Activated T-helper 17 cell treated with anti-CD3 and anti-CD28 coated beads, Interleukin-2, amount 50 U/mL, for 72 hours (primary cell): ENCODE measurements at regions not wholly inside any gene's neighbourhood (a gene's known extent, or its start where the extent isn't known, plus 50 kb on each side); places are given as distances from the start of the nearest gene placed in this dataset.
"Not testable (repeated sequence)": the region's sequence is repeated elsewhere in the genome, so short reads cannot be mapped to it uniquely, and the experiment has no call there.

Experiments used
- ATAC-seq: fragments of 150-1000 bp; cut with Tn5 transposase; replicated peaks from 2 replicates; pipeline ENCODE4 v1.10.0; 2021; ENCODE audit warnings: mild to moderate bottlenecking, moderate library complexity
- H3K27ac Mint-ChIP-seq: one replicate; pipeline ENCODE4 v1.8.0; 2022; ENCODE audit warnings: mixed read lengths
- H3K27me3 Mint-ChIP-seq: one replicate; pipeline ENCODE4 v1.8.0; 2022; ENCODE audit warnings: mixed read lengths
- H3K36me3 Mint-ChIP-seq: one replicate; pipeline ENCODE4 v1.8.0; 2022; ENCODE audit warnings: low read depth, mild to moderate bottlenecking, mixed read lengths
- H3K4me1 Mint-ChIP-seq: one replicate; pipeline ENCODE4 v1.8.0; 2022; ENCODE audit warnings: mixed read lengths
- H3K4me3 Mint-ChIP-seq: one replicate; pipeline ENCODE4 v1.8.0; 2022; ENCODE audit warnings: mild to moderate bottlenecking, mixed read lengths
- H3K9me3 Mint-ChIP-seq: one replicate; pipeline ENCODE4 v1.8.0; 2022; ENCODE audit warnings: mixed read lengths

- ATAC-seq, H3K4me3 Mint-ChIP-seq, H3K36me3 Mint-ChIP-seq, H3K27ac Mint-ChIP-seq, H3K9me3 Mint-ChIP-seq, H3K27me3 Mint-ChIP-seq, H3K4me1 Mint-ChIP-seq: not testable (repeated sequence)
Measured at GRCh38 chr16:21487956-21488355, 111.4 kb upstream of the METTL9 start.

- H3K4me3 Mint-ChIP-seq, H3K27me3 Mint-ChIP-seq, ATAC-seq, H3K27ac Mint-ChIP-seq, H3K4me1 Mint-ChIP-seq, H3K9me3 Mint-ChIP-seq: not testable (repeated sequence)
- peaks cover 21% of the 10 kb centered on the region for H3K36me3 Mint-ChIP-seq
Measured at GRCh38 chr16:21499046-21499445, 100.3 kb upstream of the METTL9 start.

- peak overlapping the region; percentile 70 for H3K4me3 Mint-ChIP-seq
- peak; percentile 68 for ATAC-seq
- peaks cover 28% of the 10 kb centered on the region for H3K36me3 Mint-ChIP-seq
- not testable (repeated sequence) for H3K9me3 Mint-ChIP-seq, H3K27me3 Mint-ChIP-seq, H3K4me1 Mint-ChIP-seq
- peak overlapping the region; percentile 92 for H3K27ac Mint-ChIP-seq
Measured at GRCh38 chr16:21501223-21501868, 98.0 kb upstream of the METTL9 start.

GRCh38 chr16:21501869-21502667 is 97.3 kb upstream of the METTL9 start:
- H3K4me1 Mint-ChIP-seq: peaks cover 15% of the 10 kb centered on the region
- H3K27me3 Mint-ChIP-seq: no peaks in the 10 kb centered on the region
- H3K36me3 Mint-ChIP-seq: peaks cover 35% of the 10 kb centered on the region
- peak; percentile 87 for ATAC-seq
- peak overlapping the region; percentile 70 for H3K4me3 Mint-ChIP-seq
- H3K27ac Mint-ChIP-seq: peak overlapping the region; percentile 92
- no peaks in the 10 kb centered on the region for H3K9me3 Mint-ChIP-seq

- peak overlapping the region; percentile 70 for H3K4me3 Mint-ChIP-seq
- H3K36me3 Mint-ChIP-seq: peaks cover 50% of the 10 kb centered on the region
- peak overlapping the region; percentile 92 for H3K27ac Mint-ChIP-seq
- not testable (repeated sequence) for ATAC-seq, H3K27me3 Mint-ChIP-seq, H3K9me3 Mint-ChIP-seq
- H3K4me1 Mint-ChIP-seq: peaks cover 30% of the 10 kb centered on the region
Measured at GRCh38 chr16:21503574-21503920, 95.8 kb upstream of the METTL9 start.

- H3K27me3 Mint-ChIP-seq: not testable (repeated sequence)
Measured at GRCh38 chr16:21503941-21504832, 95.2 kb upstream of the METTL9 start.

GRCh38 chr16:21505751-21506520 is 93.4 kb upstream of the METTL9 start:
- not testable (repeated sequence) for H3K9me3 Mint-ChIP-seq, H3K27me3 Mint-ChIP-seq, ATAC-seq
- Mint-ChIP-seq H3K4me1 (peaks cover 48% of the 10 kb centered on the region), H3K36me3 (peaks cover 73% of the 10 kb centered on the region), H3K4me3 (peak overlapping the region; percentile 86), H3K27ac (peak overlapping the region; percentile 95)

More at GRCh38 chr16:21503941-21504832, 95.2 kb upstream of the METTL9 start:
- Mint-ChIP-seq H3K36me3 (peaks cover 56% of the 10 kb centered on the region), H3K27ac (peak overlapping the region; percentile 92), H3K4me1 (peaks cover 36% of the 10 kb centered on the region), H3K4me3 (peak overlapping the region; percentile 70)
- not testable (repeated sequence) for H3K9me3 Mint-ChIP-seq, ATAC-seq

- H3K27me3 Mint-ChIP-seq, H3K9me3 Mint-ChIP-seq: not testable (repeated sequence)
- peak; percentile 58 for ATAC-seq
- peaks cover 55% of the 10 kb centered on the region for H3K4me1 Mint-ChIP-seq
- H3K27ac Mint-ChIP-seq: peak overlapping the region; percentile 95
- H3K36me3 Mint-ChIP-seq: peaks cover 83% of the 10 kb centered on the region
- peak overlapping the region; percentile 86 for H3K4me3 Mint-ChIP-seq
Measured at GRCh38 chr16:21506857-21507456, 92.4 kb upstream of the METTL9 start.

- peaks cover 58% of the 10 kb centered on the region for H3K4me1 Mint-ChIP-seq
- H3K4me3 Mint-ChIP-seq: peak overlapping the region; percentile 86
- peak overlapping the region; percentile 95 for H3K27ac Mint-ChIP-seq
- H3K9me3 Mint-ChIP-seq, H3K27me3 Mint-ChIP-seq, ATAC-seq: not testable (repeated sequence)
- peaks cover 83% of the 10 kb centered on the region for H3K36me3 Mint-ChIP-seq
Measured at GRCh38 chr16:21507631-21508305, 91.6 kb upstream of the METTL9 start.

GRCh38 chr16:21508661-21509436 is 90.5 kb upstream of the METTL9 start:
- H3K36me3 Mint-ChIP-seq: peaks cover 79% of the 10 kb centered on the region
- not testable (repeated sequence) for H3K27me3 Mint-ChIP-seq, H3K9me3 Mint-ChIP-seq
- peaks cover 59% of the 10 kb centered on the region for H3K4me1 Mint-ChIP-seq
- peak overlapping the region; percentile 86 for H3K4me3 Mint-ChIP-seq
- ATAC-seq: peak; percentile 77
- H3K27ac Mint-ChIP-seq: peak overlapping the region; percentile 95

- Mint-ChIP-seq H3K27ac (peak overlapping the region; percentile 95), H3K4me1 (peaks cover 64% of the 10 kb centered on the region), H3K4me3 (peak overlapping the region; percentile 86), H3K36me3 (peaks cover 82% of the 10 kb centered on the region)
- not testable (repeated sequence) for H3K27me3 Mint-ChIP-seq, ATAC-seq, H3K9me3 Mint-ChIP-seq
Measured at GRCh38 chr16:21509437-21510086, 89.8 kb upstream of the METTL9 start.

- H3K4me3 Mint-ChIP-seq: peak overlapping the region; percentile 51
- ATAC-seq, H3K27me3 Mint-ChIP-seq, H3K9me3 Mint-ChIP-seq: not testable (repeated sequence)
- H3K4me1 Mint-ChIP-seq: peaks cover 72% of the 10 kb centered on the region
- H3K36me3 Mint-ChIP-seq: peaks cover 95% of the 10 kb centered on the region
- H3K27ac Mint-ChIP-seq: peak overlapping the region; percentile 95
Measured at GRCh38 chr16:21510869-21511255, 88.5 kb upstream of the METTL9 start.
